CD4-positive, alpha-beta T cell (primary cell): ENCODE measurements at regions not wholly inside any gene's neighbourhood (a gene's known extent, or its start where the extent isn't known, plus 50 kb on each side); places are given as distances from the start of the nearest gene placed in this dataset.

Experiments
- ATAC-seq: fragments of 200-7000 bp; cut with Tn5 transposase; one replicate; pipeline ENCODE4 v1.10.0; 2022; ENCODE audit warnings: mild to moderate bottlenecking; ENCODE audit not compliant: poor library complexity
- CTCF ChIA-PET: fragments of 350-600 bp; sonication (Branson Sonifier 250); formaldehyde crosslinking; loops from one replicate; lab custom pipeline; 2021; ENCODE audit warnings: antibody characterized with exemption, inconsistent platforms; lab: Charles Lee
- POLR2A ChIA-PET: fragments of 350-600 bp; sonication (Branson Sonifier 250); formaldehyde crosslinking; loops from one replicate; lab custom pipeline; 2021; ENCODE audit warnings: antibody characterized with exemption, inconsistent platforms; lab: Charles Lee
- DNase-seq, 14 experiments: peaks; one replicate each; pipeline ENCODE4 v3.0.0-alpha.2; 2013 to 2020; ENCODE audit warnings: mixed read lengths in 2 of 14
- H3K27ac ChIP-seq, 2 donors: one replicate each; pipeline versions ENCODE4 v1.5.1 to v1.7.0; 2013; ENCODE audit warnings: low read length in 2 of 2, low read depth in 1 of 2, mild to moderate bottlenecking in 1 of 2
- H3K27me3 ChIP-seq, 2 experiments: 1 replicate in 1 of 2; 2 replicates in 1 of 2; pipeline versions ENCODE4 v1.6.1 to v1.7.0; 2013; ENCODE audit warnings: low read length in 2 of 2, control low read depth in 1 of 2, mild to moderate bottlenecking in 1 of 2, moderate library complexity in 1 of 2; ENCODE audit not compliant: insufficient read depth in 2 of 2, control insufficient read depth in 1 of 2
- H3K36me3 ChIP-seq: one replicate; pipeline ENCODE4 v1.6.1; 2013; ENCODE audit warnings: low read length, control low read depth; ENCODE audit not compliant: insufficient read depth
- H3K4me1 ChIP-seq: one replicate; pipeline ENCODE4 v1.6.1; 2013; ENCODE audit warnings: low read length, control low read depth; ENCODE audit not compliant: insufficient read depth
- H3K4me3 ChIP-seq: one replicate; pipeline ENCODE4 v1.5.1; 2013; ENCODE audit warnings: mild to moderate bottlenecking, low read length, moderate library complexity
- H3K9me3 ChIP-seq, 2 experiments: 1 replicate in 1 of 2; 2 replicates in 1 of 2; pipeline versions ENCODE4 v1.6.1 to v1.7.0; 2013; ENCODE audit warnings: low read length in 2 of 2, mild to moderate bottlenecking in 2 of 2, control low read depth in 1 of 2, moderate library complexity in 1 of 2; ENCODE audit not compliant: control insufficient read depth in 1 of 2, insufficient read depth in 1 of 2
- H3K27ac Mint-ChIP-seq: one replicate; pipeline ENCODE4 v1.8.0; 2020; ENCODE audit warnings: mixed read lengths
- H3K27me3 Mint-ChIP-seq: one replicate; pipeline ENCODE4 v1.8.0; 2021; ENCODE audit warnings: mixed read lengths
- H3K36me3 Mint-ChIP-seq: one replicate; pipeline ENCODE4 v1.8.0; 2021; ENCODE audit warnings: low read depth, mixed read lengths
- H3K4me1 Mint-ChIP-seq: one replicate; pipeline ENCODE4 v1.8.0; 2021; ENCODE audit warnings: low read depth, mixed read lengths
- H3K4me3 Mint-ChIP-seq: one replicate; pipeline ENCODE4 v1.8.0; 2020; ENCODE audit warnings: mild to moderate bottlenecking, mixed read lengths
- H3K9me3 Mint-ChIP-seq: one replicate; pipeline ENCODE4 v1.8.0; 2020; ENCODE audit warnings: mixed read lengths
- CTCF ChIP-seq: fragments of 200-600 bp; IDR thresholded peaks from one replicate; pipeline ENCODE4 v1.8.0; 2022; ENCODE audit warnings: antibody characterized with exemption, mild to moderate bottlenecking
- intact Hi-C, 2 experiments: fragments of 100-400 bp; cut with DNase I in 1 of 2; cut with micrococcal nuclease in 1 of 2; formaldehyde crosslinking; loops; one replicate each; pipeline versions ENCODE4 v1.15.1 to v1.9.0; 2023 to 2025; cut with DNase I, micrococcal nuclease

- POLR2A ChIA-PET: no interaction called here
- Histone ChIP-seq H3K27ac (no peak overlapping the region), H3K4me1 (no peaks in the 10 kb centered on the region), H3K27me3 (no peaks in the 10 kb centered on the region), H3K4me3 (no peak overlapping the region), H3K9me3 (peaks cover 11 to 30% of the 10 kb centered on the region in 2 experiments), H3K36me3 (no peaks in the 10 kb centered on the region)
- no peaks in the 10 kb centered on the region for H3K4me1 Mint-ChIP-seq
- H3K27ac Mint-ChIP-seq: no peak overlapping the region
- CTCF ChIA-PET: no interaction called here
- no peak for ATAC-seq
- no peaks in the 10 kb centered on the region for H3K27me3 Mint-ChIP-seq
- H3K36me3 Mint-ChIP-seq: no peaks in the 10 kb centered on the region
- no peak overlapping the region for H3K4me3 Mint-ChIP-seq
- intact Hi-C loops: no loop called here
- no peak for DNase-seq
- TF ChIP-seq CTCF: no peak
- peaks cover 25% of the 10 kb centered on the region for H3K9me3 Mint-ChIP-seq
Observed at GRCh38 chr16:35306915-35307314, 1847.5 kb downstream of the TP53TG3F start.

GRCh38 chr16:35308674-35309073, 1849.3 kb downstream of the TP53TG3F start:
- no peaks in the 10 kb centered on the region for H3K27me3 Mint-ChIP-seq
- TF ChIP-seq CTCF: no peak
- Histone ChIP-seq H3K27me3 (no peaks in the 10 kb centered on the region), H3K4me1 (no peaks in the 10 kb centered on the region), H3K4me3 (no peak overlapping the region), H3K9me3 (peaks cover 14 to 34% of the 10 kb centered on the region in 2 experiments), H3K36me3 (no peaks in the 10 kb centered on the region), H3K27ac (no peak overlapping the region)
- ATAC-seq (no peak), DNase-seq (no peak)
- POLR2A ChIA-PET: no interaction called here
- CTCF ChIA-PET: no interaction called here
- H3K9me3 Mint-ChIP-seq: peaks cover 22% of the 10 kb centered on the region
- intact Hi-C loops: no loop called here
- no peak overlapping the region for H3K27ac Mint-ChIP-seq
- no peak overlapping the region for H3K4me3 Mint-ChIP-seq
- no peaks in the 10 kb centered on the region for H3K36me3 Mint-ChIP-seq
- H3K4me1 Mint-ChIP-seq: no peaks in the 10 kb centered on the region

- intact Hi-C loops: loop anchor here in 1 of 2 experiments (10.0 kb wide), 1 partner anchor 64 kb away; no protein-coding TSS in a partner anchor
- Mint-ChIP-seq H3K9me3 (peaks cover 10% of the 10 kb centered on the region), H3K27me3 (no peaks in the 10 kb centered on the region), H3K4me3 (no peak overlapping the region), H3K27ac (no peak overlapping the region), H3K36me3 (no peaks in the 10 kb centered on the region), H3K4me1 (no peaks in the 10 kb centered on the region)
- POLR2A ChIA-PET: no interaction called here
- H3K27me3 ChIP-seq: no peaks in the 10 kb centered on the region
- H3K27ac ChIP-seq: no peak overlapping the region
- CTCF ChIA-PET: no interaction called here
- peaks cover 26 to 42% of the 10 kb centered on the region in 2 experiments for H3K9me3 ChIP-seq
- no peak overlapping the region for H3K4me3 ChIP-seq
- DNase-seq: no peak
- no peak for ATAC-seq
- H3K4me1 ChIP-seq: no peaks in the 10 kb centered on the region
- TF ChIP-seq CTCF: no peak
- no peaks in the 10 kb centered on the region for H3K36me3 ChIP-seq
Observed at GRCh38 chr16:35310999-35311398, 1851.6 kb downstream of the TP53TG3F start.
